GM18909 (cell line): ENCODE measurements at regions not wholly inside any gene's neighbourhood (a gene's known extent, or its start where the extent isn't known, plus 50 kb on each side); places are given as distances from the start of the nearest gene placed in this dataset.
"Not testable (repeated sequence)": the region's sequence is repeated elsewhere in the genome, so short reads cannot be mapped to it uniquely, and the experiment has no call there.

Experiments
- ATAC-seq: cut with Tn5 transposase; IDR thresholded peaks from one replicate; pipeline ENCODE4 v1.9.1; 2021; ENCODE audit warnings: mild to moderate bottlenecking; ENCODE audit not compliant: unreplicated experiment, poor library complexity

- ATAC-seq: no peak
Measured at GRCh38 chr5:27220752-27221151, 182.4 kb upstream of the CDH9 start.

- ATAC-seq: no peak
Measured at GRCh38 chr5:27217977-27218376, 179.6 kb upstream of the CDH9 start.

- ATAC-seq: no peak
Measured at GRCh38 chr5:27217155-27217956, 179.0 kb upstream of the CDH9 start.

- no peak for ATAC-seq
Measured at GRCh38 chr5:27216367-27216950, 178.1 kb upstream of the CDH9 start.

GRCh38 chr5:27208051-27208450 lies 169.7 kb upstream of the CDH9 start:
- no peak for ATAC-seq

- ATAC-seq: no peak
Measured at GRCh38 chr5:27191786-27192510, 153.6 kb upstream of the CDH9 start.

- ATAC-seq: no peak
Measured at GRCh38 chr5:27172693-27173092, 134.3 kb upstream of the CDH9 start.

- ATAC-seq: no peak
Measured at GRCh38 chr5:27171761-27172261, 133.4 kb upstream of the CDH9 start.

GRCh38 chr5:27158775-27159174 lies 120.4 kb upstream of the CDH9 start:
- ATAC-seq: no peak

GRCh38 chr5:27158171-27158570 lies 119.8 kb upstream of the CDH9 start:
- no peak for ATAC-seq

GRCh38 chr5:27144456-27144855 lies 106.1 kb upstream of the CDH9 start:
- ATAC-seq: no peak

- ATAC-seq: no peak
Measured at GRCh38 chr5:27140831-27141230, 102.4 kb upstream of the CDH9 start.

- ATAC-seq: no peak
Measured at GRCh38 chr5:27130587-27130986, 92.2 kb upstream of the CDH9 start.

GRCh38 chr5:27129926-27130325 lies 91.5 kb upstream of the CDH9 start:
- no peak for ATAC-seq

- ATAC-seq: no peak
Measured at GRCh38 chr5:27125856-27126255, 87.5 kb upstream of the CDH9 start.

- no peak for ATAC-seq
Measured at GRCh38 chr5:27124590-27124989, 86.2 kb upstream of the CDH9 start.

- ATAC-seq: not testable (repeated sequence)
Measured at GRCh38 chr5:27119736-27120321, 81.4 kb upstream of the CDH9 start.

- ATAC-seq: no peak
Measured at GRCh38 chr5:27103486-27103885, 65.1 kb upstream of the CDH9 start.

- ATAC-seq: not testable (repeated sequence)
Measured at GRCh38 chr5:27095761-27096160, 57.4 kb upstream of the CDH9 start.

- no peak for ATAC-seq
Measured at GRCh38 chr5:27093279-27093678, 54.9 kb upstream of the CDH9 start.

GRCh38 chr5:27091858-27092257 lies 53.5 kb upstream of the CDH9 start:
- ATAC-seq: no peak
